NCI-H1417 (cell line): ENCODE measurements at regions not wholly inside any gene's neighbourhood (a gene's known extent, or its start where the extent isn't known, plus 50 kb on each side); places are given as distances from the start of the nearest gene placed in this dataset.
"Not testable (repeated sequence)": the region's sequence is repeated elsewhere in the genome, so short reads cannot be mapped to it uniquely, and the experiment has no call there.

Source experiments
- DNase-seq, 3 experiments: peaks; one replicate each; lab custom pipeline; 2025; lab: John Stamatoyannopoulos, UW

- DNase-seq = no peak
These were observed 51.0 kb upstream of the SORCS2 start for GRCh38 chr4:7141151-7141834.

GRCh38 chr4:7140692-7141069 is 51.7 kb upstream of the SORCS2 start:
- no peak for DNase-seq

DNA sequence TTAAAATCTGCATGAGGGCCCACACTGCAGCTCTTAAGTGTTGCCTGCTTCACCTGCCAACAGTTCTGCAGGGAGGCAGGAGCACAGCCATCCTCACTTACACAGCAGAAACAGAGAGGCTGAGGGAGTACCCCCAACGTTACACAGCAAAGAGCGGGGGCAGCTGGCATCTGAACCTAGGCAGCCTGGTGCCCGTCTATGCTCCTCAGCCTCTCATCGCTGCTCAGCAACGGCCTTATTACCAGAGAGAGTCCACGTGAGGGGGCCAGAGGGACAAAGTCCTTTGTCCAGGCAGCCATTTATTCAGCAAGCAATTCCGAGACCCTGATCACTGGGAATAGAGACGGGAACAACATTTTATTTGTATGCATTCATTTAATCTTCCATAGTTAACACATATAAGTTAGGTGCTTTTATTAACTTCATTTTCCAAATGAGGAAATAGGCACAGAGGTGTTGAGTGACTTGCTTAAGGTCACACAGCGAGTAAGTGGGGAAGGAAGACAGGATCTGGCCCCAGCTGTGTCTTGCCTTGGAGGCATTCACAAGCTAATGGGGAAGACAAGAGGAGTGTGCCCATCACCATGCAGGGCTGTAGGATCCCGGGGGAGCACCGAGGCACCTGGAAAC is 52.2 kb upstream of the SORCS2 start:
- no peak for DNase-seq

GRCh38 chr4:7139167-7139982 is 53.0 kb upstream of the SORCS2 start:
- no peak for DNase-seq

DNA sequence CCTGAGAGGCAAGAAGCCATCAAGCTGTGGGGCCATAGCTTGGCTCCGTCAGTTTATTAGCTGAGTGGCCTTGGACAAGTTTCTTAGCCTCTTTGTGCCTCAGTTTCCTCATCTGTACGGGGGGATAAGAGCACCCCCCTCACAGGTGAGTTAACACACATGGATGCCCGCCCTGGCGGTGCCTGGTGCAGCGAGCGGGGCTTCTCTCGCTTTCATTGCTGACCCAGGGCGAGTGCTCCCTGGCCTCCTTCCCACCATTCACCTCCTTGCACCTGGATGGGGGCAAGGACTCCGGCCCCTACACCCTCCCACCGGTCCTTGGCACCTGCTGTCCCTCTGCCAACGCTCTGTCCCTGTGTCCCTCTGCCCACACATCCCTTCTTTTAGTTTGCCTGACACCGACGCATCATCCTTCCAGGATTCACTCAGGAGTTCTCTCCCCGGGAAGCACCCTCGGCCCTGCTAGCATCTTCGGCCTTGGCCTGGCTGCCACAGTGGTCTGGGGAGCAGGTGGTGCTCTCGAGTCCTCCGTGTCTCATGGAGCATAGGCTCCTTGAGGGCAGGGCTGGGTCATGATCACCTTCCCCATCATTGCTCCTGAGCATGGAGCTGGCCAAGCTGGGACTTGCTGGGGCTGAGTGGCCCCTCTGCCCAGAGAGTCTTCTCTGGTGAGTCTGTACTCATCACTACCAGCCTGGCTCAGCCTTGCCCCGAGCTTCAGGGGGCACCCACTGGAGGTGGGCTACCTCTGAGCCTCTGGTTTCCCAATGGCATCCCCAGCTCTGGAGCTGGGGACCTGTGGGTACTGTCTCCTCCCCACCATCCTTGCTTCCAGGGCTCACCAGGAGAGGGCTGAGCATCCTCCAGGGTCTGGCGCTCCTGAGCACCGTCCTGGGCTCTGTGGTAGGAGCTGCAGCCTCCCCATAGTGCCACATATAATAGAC is 53.8 kb upstream of the SORCS2 start:
- DNase-seq = no peak

- DNase-seq = no peak
These were observed 54.8 kb upstream of the SORCS2 start for GRCh38 chr4:7137326-7138200.

DNA sequence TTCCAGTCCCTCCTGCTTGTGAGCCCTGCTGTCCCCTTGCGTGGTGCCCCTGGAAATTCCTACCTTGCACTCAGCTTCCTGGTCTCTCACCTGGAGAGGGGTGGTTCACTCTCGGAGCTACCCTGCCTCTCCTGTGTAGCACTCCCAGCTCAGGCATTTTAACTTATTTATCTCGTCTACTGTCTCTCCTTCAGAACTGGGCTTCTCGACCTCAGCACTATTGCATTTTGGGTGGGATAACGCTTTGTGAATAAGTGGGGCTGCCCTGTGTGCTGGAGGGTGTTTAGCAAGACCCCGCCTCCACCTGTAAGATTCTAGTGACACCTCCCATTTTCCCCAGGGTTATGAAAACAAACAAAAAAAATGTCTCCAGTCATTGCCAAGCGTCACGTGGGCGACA is 56.0 kb upstream of the SORCS2 start:
- no peak for DNase-seq

DNA sequence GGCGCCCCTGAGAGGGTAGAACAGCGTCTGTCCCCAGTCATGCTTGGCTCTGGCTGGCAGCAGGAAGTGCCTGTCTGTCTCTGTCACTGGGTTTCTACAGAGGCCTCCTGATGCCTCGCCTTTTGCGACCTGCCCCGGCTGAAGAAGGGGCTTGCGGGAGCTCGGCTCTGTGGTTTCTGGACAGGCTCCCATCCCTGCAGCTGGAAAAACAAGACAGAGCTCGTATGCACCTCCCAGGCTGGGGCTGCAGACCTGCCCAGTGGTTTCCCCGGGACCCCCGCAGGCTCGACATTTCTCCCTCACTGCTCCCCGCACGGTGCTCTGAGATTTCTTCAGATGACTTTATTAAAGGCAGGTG is 57.0 kb upstream of the SORCS2 start:
- no peak for DNase-seq

DNA sequence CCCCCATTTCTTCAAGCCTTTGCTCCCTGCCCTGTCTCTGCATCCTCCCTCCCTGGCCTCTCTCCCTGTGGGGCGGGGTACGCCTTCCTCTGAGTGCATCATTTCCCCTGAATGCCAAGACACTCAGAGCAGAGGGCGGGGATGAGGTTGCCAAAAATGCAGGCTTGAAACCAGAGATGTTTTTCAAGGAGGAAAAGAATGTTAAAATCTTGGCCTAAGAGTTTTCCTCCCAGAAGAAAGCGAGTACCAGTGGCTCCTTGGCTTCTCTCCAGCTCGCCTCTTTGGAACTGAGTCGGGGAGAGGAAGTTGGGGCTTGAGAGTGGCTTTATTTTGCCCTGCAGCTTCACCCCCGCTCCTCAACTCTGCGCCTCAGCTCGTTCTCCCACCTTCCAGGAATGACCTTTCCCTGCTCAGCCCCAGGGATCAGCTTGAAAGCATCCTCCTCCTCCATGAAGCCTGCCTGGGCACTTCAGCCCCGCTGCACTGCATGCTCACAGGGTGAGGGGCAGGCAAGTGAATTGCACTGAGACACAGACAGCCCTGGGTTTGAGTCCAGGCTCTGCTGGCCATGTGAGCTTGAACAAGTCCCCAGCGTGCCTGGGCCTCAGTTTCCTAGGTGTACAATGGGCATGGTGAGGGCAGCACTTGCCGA is 57.5 kb upstream of the SORCS2 start:
- DNase-seq = no peak

DNA sequence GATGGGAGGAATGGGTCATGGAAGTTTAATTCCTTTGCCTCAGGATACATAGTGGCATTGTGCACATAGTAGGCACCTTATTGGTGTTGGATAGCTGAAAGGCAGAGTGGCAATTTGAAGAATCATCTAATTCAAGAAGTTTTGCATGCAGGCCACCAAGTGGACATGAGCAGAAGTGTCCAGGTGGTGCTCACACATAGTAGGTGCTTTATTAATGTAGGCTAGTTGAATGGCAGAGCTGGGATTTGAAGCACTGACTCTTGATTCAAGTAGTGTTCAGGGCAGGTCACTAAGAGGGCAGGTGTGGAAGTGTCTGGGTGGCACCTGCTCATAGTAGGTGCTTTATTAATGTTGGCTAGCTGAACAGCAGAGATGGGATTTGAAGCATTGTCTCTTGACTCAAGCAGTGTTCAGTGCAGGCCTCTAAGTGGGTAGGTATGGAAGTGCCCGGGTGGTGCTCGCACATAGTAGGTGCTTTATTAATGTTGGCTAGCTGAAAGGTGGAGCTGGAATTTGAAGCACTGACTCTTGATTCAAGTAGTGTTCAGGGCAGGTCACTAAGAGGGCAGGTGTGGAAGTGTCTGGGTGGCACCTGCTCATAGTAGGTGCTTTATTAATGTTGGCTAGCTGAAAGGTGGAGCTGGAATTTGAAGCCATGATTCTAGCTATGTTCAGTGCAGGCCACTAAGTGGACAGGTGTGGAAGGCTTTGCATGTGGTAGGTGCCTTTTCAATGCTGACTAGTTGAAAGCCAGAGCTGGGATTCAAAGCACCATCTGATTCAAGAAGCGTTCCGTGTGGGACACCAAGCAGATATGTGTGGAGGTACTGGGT is 58.3 kb upstream of the SORCS2 start:
- not testable (repeated sequence) for DNase-seq

DNA sequence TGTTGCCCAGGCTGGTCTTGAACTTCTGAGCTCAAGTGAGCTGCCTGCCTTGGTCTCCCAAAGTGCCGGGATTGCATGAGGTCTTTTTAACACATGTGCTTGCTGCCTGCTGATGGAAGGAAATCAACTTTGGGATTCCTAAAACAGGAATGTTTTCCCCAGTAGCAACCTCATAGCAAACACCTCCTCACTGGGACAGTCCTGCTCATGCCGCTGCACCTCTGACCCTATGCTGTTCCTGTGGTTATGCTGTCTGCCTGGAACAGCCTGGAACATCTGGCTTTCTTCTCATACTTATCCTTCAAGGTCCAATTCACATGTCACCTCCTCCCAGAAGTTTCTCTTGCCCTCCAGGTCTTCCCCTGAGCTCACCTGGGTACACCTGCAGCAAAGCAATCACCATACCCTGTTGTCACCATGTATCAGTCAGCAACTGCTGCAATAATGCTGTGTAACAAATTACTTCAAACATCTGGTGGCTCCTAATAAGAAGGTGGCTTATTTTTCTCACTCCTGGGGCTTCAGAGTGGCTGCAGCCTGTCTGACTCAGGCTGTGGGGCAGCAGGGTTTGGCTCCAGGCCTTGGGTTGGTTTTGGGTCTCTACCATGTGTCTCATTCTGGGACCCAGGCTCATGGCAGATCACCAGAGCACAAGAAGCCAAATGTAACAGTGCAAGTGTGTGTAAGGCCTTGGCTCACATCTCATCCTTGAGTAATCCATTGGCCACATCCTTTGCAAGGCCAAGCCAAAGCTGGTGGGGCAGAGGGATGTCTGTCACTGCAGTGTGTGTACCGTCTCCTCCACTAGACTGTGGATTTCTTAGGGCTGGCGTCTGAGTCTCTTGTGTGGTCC is 59.4 kb upstream of the SORCS2 start:
- DNase-seq = no peak

DNA sequence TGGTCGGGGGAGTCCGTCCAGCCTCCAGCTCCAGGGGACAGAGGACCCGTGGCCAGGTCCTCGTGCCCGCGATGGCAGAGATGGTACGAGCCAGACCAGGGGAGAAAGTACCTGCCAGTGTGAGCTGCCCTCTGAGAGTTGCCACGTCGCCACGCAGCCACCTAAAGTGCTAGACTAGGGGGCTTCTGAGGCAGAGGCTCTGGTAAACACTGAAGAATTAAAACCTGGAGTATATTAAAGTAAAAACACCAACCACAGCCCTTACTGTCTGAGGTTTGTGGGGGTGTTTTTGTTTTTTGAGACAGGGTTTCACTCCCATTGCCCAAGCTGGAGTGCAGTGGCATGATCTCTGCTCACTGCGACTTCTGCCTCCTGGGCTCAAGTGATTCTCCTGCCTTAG is 60.1 kb upstream of the SORCS2 start:
- no peak for DNase-seq

DNA sequence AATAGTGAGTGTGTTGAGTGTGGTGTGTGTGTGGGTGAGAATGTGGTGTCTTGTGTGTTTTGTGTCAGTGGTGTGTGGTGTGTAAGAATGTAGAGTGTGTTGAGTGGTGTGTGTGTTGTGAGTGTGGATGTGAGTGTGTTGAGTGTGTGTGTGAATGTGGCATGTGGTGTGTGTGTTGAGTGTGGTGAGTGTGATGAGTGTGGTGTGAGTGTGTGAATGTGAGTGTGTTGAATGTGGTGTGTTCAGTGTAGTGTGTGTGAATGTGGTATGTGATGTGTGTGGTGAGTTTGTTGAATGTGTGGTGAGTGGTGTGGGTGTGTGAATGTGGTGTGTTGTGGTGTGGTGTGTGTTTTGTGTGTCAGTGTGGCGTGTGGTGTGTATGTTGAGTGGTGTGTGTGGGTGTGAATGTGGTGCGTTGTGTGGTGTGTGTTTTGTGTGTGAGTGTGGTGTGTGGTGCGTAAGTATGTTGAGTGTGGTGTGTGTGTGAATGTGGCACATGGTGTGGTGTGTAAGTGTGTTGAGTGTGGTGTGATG is 60.8 kb upstream of the SORCS2 start:
- DNase-seq = no peak

DNA sequence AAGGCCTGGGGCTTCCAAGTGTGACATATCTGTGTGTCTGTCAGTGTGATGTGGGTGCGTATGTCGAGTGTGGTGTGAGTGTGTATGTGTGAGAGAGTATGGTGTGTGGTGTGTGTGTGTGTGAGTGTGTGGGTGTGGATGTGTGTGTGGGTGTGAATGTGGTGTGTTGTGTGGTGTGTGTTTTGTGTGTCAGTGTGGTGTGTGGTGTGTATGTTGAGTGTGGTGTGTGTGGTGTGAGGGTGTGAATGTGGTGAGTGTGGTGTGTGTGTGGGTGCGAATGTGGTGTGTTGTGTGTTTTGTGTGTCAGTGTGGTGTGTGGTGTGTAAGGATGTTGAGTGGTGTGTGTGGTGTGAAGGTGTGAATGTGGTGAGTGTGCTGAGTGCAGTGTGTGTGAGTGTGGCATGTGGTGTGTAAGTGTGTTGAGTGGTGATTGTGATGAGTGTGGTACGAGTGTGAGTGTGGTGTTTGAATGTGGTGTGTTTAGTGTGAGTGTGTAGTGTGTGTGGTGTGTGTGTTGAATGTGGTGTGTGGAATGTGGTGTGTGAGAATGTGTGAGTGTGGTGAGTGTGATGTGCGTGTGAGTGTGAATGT is 61.6 kb upstream of the SORCS2 start:
- DNase-seq = no peak

DNA sequence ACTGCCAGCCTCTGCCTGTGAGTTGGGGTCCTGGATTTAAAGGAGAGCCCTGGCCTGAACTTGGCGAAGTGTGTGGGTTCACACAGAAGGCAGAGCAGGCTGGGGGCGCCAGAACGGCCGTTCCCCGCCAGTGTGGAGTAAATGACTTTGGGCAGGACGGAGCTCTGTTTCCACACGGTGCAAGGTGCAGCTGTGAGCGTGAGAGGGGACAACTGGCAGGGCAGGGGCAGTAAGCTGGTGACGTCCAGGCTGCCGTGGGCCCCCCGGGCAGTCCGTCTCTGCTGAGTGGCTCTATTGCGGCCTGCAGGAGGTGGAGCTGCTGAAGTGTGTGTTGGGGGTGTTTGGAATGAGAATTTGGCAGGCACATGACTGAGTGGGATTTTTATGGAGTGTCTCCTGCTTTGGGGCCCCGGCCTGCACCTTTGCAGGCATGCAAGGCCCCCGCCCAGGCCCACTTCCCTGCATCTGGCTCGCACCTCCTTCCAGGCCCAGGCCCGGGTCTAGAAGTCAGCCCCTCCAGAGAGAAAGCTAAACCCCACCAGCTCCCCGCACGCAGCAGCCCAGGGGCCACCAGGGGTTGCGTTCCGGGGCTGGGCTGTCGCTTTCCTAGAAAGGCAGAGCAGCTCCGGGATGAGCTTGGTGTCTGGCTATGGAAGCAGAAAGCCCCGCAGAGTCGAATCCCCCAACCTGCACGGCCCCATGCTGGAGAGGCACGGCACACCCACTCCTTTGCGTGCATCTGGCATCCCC is 62.2 kb upstream of the GRPEL1 start:
- DNase-seq = no peak

DNA sequence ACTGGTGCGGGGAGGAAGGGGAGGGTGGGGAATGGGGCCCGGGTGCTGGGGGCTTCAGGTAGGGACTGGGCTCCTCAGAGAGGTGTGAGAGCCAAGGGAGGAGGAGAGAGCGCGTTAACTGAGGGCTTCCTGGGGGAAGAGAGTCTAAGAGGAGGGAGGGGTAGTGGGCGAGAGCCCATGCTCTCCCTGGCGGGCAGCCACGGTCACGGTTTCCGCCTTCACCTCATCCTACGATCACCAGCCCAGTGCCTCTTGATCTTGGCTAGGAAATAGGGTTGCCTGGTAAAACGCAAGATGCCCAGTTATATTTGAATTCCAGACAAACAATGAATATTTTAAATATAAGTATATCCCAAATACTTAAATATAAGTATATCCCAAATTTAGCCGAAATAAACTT is 60.8 kb upstream of the GRPEL1 start:
- no peak for DNase-seq

- no peak for DNase-seq
These were observed 60.4 kb upstream of the GRPEL1 start for GRCh38 chr4:7128234-7128633.
